Kidney (tissue), 13 donors: ENCODE measurements at regions not wholly inside any gene's neighbourhood (a gene's known extent, or its start where the extent isn't known, plus 50 kb on each side); places are given as distances from the start of the nearest gene placed in this dataset.

Source experiments
- DNase-seq, 5 donors: peaks; one replicate each; pipeline ENCODE4 v3.0.0-alpha.2; 2013 to 2020
- FAIRE-seq: peaks from 2 replicates; lab custom pipeline; 2012; peaks lifted over from hg19 to GRCh38; lab: Jason Lieb, UNC
- H3K27ac ChIP-seq, 2 donors: one replicate each; pipeline ENCODE4 v1.7.0; 2013; ENCODE audit warnings: low read depth in 2 of 2, low read length in 2 of 2, inconsistent platforms in 1 of 2
- H3K27me3 ChIP-seq: one replicate; pipeline ENCODE4 v1.7.1; 2013; ENCODE audit warnings: low read length, inconsistent platforms; ENCODE audit not compliant: control insufficient read depth, insufficient read depth
- H3K36me3 ChIP-seq, 3 donors: one replicate each; pipeline versions ENCODE4 v1.7.0 to v1.7.1; 2013; ENCODE audit warnings: low read length in 3 of 3, control low read depth in 1 of 3, inconsistent platforms in 1 of 3; ENCODE audit not compliant: insufficient read depth in 3 of 3, control insufficient read depth in 2 of 3
- H3K4me1 ChIP-seq, 3 donors: one replicate each; pipeline versions ENCODE4 v1.7.0 to v1.7.1; 2013; ENCODE audit warnings: low read length in 3 of 3, inconsistent platforms in 1 of 3, low read depth in 1 of 3; ENCODE audit not compliant: control insufficient read depth in 2 of 3, insufficient read depth in 2 of 3
- H3K4me3 ChIP-seq, 3 donors: one replicate each; pipeline versions ENCODE4 v1.7.0 to v1.8.1; 2013; ENCODE audit warnings: low read length in 3 of 3, control low read depth in 1 of 3, inconsistent platforms in 1 of 3
- H3K9ac ChIP-seq, 3 donors: one replicate each; pipeline versions ENCODE4 v1.7.0 to v1.7.1; 2013; ENCODE audit warnings: low read length in 3 of 3, control low read depth in 1 of 3, inconsistent platforms in 1 of 3
- H3K9me3 ChIP-seq, 3 donors: one replicate each; pipeline versions ENCODE4 v1.7.0 to v1.7.1; 2013; ENCODE audit warnings: low read length in 3 of 3, control low read depth in 1 of 3, inconsistent platforms in 1 of 3; ENCODE audit not compliant: control insufficient read depth in 2 of 3, insufficient read depth in 1 of 3
- CTCF ChIP-seq: IDR thresholded peaks from 3 replicates; pipeline ENCODE4 v1.5.1; 2012; ENCODE audit warnings: mild to moderate bottlenecking, moderate library complexity, borderline replicate concordance; ENCODE audit not compliant: insufficient read depth; ENCODE audit errors: extremely low read depth
- intact Hi-C: fragments of 100-400 bp; cut with DNase I; formaldehyde crosslinking; loops from one replicate; pipeline ENCODE4 v1.11.1; 2022
- donor health status: control.
- donor health status: control.
- donor health status: control.
- donor health status: control.
- donor health status: control.
- donor health status: DM: yes; HTN: yes; CAD: no.
- donor health status: Normal renal cell carcinoma (clear cell type).

GRCh38 chr1:232384171-232384883 is 245.6 kb downstream of the SIPA1L2 start:
- H3K36me3 ChIP-seq: no peaks in the 10 kb centered on the region
- no peak for DNase-seq
- H3K9ac ChIP-seq: no peak overlapping the region
- intact Hi-C loops: no loop called here
- no peaks in the 10 kb centered on the region for H3K27me3 ChIP-seq
- H3K27ac ChIP-seq: no peak overlapping the region
- H3K9me3 ChIP-seq: no peaks in the 10 kb centered on the region
- no peak for TF ChIP-seq CTCF
- no peak overlapping the region for H3K4me3 ChIP-seq
- no peak for FAIRE-seq
- no peaks in the 10 kb centered on the region for H3K4me1 ChIP-seq

DNA sequence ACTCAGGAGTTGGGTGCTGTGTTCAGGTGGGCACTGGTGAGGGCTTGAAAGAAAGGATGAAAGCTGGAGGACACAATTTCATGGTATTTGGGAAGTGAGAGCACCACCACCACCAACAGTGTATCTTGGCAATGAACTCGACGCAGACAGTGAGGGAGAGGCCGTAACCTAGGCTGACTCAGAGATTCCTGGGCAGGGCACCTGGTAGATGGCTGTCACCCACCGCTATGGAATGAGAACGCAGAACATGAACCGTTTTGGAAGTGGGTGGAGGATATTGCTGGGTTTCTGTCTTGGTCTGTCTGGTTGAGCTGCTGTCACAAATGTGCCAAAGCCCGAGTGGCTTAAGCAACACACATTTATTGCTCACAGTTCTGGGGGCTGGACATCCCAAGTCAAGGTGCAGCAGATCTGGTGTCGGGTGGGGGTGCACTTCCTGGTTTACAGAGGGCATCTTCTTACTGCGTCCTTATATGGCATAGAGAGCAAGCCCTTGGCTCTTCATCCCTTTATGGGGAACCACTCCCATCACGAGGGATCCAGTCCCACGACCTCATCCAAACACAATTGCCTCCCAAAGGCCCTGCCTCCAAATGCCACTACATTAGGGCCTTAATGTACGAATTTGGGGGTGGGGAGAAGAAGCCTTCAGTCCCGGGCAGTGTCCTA is 246.3 kb downstream of the SIPA1L2 start:
- intact Hi-C loops: no loop called here
- H3K9ac ChIP-seq: no peak overlapping the region
- no peak overlapping the region for H3K4me3 ChIP-seq
- DNase-seq: no peak
- H3K27me3 ChIP-seq: no peaks in the 10 kb centered on the region
- no peak overlapping the region for H3K27ac ChIP-seq
- no peaks in the 10 kb centered on the region for H3K4me1 ChIP-seq
- H3K36me3 ChIP-seq: no peaks in the 10 kb centered on the region
- no peaks in the 10 kb centered on the region for H3K9me3 ChIP-seq
- no peak for FAIRE-seq
- no peak for TF ChIP-seq CTCF

DNA sequence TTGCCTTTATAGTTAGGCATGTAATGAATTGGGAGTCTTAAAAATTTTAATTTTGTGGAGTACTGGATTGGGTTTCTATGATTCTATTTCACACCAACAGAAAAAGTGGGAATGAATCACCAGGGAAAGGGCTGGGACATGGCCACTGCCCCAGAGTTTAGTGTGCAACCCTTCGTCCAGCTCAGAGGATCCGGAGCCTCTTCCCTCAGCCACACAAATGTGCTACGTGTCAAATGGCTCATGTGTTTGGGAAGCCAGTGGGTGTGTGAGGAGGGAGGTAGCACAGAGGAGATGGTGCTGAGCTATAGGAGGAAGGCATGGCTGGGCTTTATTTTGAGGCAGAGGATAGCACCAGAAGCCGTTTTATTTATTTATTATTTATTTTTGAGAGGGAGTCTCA is 247.3 kb downstream of the SIPA1L2 start:
- H3K36me3 ChIP-seq: no peaks in the 10 kb centered on the region
- TF ChIP-seq CTCF: no peak
- intact Hi-C loops: no loop called here
- no peaks in the 10 kb centered on the region for H3K4me1 ChIP-seq
- DNase-seq (peak in 1 of 5 donors; percentile 29), FAIRE-seq (no peak)
- H3K9ac ChIP-seq: no peak overlapping the region
- no peaks in the 10 kb centered on the region for H3K9me3 ChIP-seq
- no peaks in the 10 kb centered on the region for H3K27me3 ChIP-seq
- H3K27ac ChIP-seq: no peak overlapping the region
- no peak overlapping the region for H3K4me3 ChIP-seq
